SK-MEL-5 (cell line): ENCODE measurements at regions not wholly inside any gene's neighbourhood (a gene's known extent, or its start where the extent isn't known, plus 50 kb on each side); places are given as distances from the start of the nearest gene placed in this dataset.

Source experiments
- DNase-seq: peaks from one replicate; pipeline ENCODE4 v3.0.0-alpha.2; 2016; ENCODE audit warnings: low read depth, low spot score
- in situ Hi-C: cut with HindIII; loops from 2 replicates; pipeline ENCODE4 v1.10.0; 2016; ENCODE audit warnings: low sequenced_read_pairs, high pct_unique_total_duplicates, low pct_unique_long_range_greater_than_20kb

DNA sequence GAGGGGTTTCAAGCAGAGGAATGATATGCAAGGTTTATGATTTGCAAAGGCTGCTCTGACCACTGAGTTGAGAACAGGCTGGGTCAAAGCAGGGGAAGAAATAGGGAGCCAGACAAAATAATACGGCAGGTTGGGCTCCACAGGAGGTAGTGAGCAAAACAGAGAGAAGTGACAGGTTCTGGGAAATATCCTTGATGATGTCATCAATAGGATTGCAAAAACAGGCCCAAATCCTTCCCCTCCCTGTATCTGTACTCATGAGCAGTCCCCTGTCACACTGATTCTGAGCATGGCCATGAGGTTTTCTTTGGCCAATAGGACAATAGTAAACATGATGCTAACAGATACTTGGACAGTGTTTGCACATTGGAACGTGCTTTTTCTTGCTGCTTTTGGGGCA, 471.8 kb upstream of the BRINP1 start:
- in situ Hi-C loops, result no loop called here
- no peak for DNase-seq

DNA sequence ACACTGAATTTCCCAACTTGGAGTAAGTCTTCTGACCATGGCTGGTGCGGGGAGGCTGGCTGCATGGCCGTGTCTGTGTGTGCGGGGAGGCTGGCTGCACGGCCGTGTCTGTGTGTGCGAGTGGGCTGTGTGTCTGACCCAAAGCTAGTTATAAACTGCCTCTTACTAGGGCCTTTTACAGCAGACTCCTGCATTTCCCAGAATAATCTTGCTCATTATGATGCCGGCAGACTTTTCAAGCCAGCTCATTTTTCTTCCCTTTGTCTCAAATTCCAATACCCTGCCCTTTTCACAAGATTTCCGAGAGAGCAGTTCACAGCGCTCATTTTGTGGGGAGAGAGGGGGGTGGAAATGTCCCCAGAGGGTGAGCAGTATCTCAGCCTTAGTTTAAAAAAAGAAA, 470.7 kb upstream of the BRINP1 start:
- DNase-seq, result no peak
- in situ Hi-C loops, result no loop called here

DNA sequence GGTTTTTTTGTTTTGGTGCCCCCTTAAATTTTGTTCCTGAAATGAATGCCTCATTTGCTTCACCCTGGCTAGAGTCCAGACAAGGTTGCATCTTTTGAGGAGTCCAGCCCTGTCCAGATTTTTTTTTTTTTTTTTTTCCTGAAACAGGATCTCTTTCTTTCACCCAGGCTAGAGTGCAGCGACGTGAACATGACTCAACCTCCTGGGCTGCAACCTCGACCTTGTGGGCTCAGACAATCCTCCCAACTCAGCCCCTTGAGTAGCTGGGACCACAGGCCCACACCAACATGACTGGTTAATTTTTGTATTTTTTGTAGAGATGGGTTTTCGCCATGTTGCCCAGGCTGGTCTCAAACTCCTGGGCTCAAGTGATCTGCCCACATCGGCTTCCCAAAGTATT, 469.0 kb upstream of the BRINP1 start:
- DNase-seq, result no peak
- in situ Hi-C loops, result no loop called here

- in situ Hi-C loops, result no loop called here
- no peak for DNase-seq
Observed at GRCh38 chr9:119836036-119836435, 466.8 kb upstream of the BRINP1 start.

DNA sequence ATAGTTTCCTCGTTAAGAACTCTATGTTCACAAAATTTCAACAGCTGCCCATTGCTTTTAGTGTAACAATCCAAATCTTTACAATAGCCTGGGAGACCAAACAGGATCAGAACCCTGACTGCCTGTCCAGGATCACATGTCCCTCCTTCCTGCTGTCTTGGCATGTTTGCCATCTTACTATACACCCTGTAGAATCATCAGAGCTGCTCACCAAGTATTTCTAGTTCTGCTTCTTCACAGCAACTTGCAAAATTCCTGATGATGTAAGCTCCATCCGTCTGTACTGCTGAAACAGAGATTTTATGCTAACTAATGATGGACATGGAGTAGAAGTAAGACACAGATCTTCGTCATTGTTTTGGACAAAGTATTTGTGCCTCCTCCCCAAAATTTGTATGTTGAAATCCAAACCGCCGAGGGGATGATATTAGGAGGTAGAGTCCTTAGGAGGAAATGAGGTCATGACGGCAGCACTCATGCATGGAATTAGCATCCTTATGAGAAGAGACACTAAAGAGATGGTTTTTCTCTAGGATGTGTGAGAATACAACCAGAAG, 464.9 kb upstream of the BRINP1 start:
- no peak for DNase-seq

DNA sequence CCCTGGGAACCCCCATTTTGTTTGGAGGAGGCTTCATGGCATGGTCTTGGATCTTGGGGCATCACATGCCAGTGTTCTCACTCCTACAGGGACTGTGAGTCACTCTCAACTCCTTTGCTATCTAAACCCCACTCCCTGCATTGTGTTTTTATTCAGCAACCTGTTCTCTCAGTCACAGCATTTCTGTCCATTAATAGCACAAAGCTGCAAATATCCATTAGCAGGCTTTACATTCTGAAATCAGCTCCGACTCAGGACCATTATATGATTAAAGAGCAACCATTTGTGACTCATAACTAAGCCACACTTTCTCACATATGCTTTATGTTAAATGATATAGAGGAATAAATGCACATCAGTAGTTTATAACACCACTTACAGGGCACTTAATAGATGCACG, 462.1 kb upstream of the BRINP1 start:
- in situ Hi-C loops, result no loop called here
- DNase-seq, result no peak

More for the DNA sequence above, 464.9 kb upstream of the BRINP1 start:
- in situ Hi-C loops, result no loop called here

DNA sequence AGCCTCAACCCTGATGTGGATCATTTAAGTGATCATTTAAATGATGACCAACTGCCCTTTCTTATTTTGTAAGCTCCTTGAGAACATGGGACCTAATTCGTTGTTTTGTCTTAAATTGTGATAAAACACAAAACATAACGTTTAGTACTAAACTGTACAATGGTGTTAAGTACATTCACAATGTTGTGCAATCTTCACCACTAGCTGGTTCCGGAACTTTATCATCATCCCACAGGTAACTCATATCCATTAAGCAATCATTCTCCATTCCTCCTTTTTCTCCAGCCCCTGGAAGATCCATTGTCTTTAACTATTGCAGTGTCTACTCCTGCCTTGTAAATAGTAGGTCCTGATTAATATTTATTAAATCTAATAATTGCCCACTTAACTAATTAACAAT, 460.5 kb upstream of the BRINP1 start:
- no peak for DNase-seq
- in situ Hi-C loops, result no loop called here

- in situ Hi-C loops, result no loop called here
- no peak for DNase-seq
Observed at GRCh38 chr9:119829186-119829585, 460.0 kb upstream of the BRINP1 start.

DNA sequence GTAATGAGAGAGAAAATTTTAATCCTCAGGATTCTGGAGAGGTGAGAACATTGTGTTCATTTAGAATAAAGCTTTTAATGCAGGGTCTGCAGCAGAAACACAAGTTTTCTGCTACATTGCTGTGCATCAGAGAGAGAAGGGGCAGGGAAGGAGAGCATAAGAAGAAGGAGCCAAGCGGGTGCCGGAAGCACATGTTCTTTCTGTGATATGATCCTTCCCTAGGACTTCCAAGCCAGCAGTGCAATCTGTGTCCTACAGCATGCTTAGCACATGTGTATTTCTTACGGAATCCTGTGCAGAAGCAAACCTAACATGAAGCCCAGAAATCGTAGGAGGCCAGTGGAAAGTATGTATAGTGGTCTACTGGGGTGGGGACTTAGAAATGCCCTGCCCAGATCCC, 458.3 kb upstream of the BRINP1 start:
- in situ Hi-C loops, result no loop called here
- no peak for DNase-seq

DNA sequence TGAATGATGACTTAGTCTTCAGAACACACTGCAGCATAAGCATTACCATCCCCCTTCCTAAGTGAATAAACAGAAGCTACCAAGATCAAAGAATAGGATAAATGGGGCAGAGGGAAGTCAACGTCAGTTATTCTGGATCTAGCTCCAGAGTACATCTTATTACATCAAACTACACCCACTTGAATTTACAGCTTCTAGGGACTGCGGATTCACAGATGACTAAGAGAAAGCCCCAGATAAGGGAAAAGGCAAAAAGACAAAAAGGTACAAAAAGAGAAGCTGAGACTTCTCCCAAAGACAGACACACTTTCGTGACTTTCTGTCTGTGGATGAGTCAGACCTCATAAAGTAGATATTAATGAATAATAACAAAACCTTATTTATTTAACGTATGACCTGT, 457.9 kb upstream of the BRINP1 start:
- no peak for DNase-seq
- in situ Hi-C loops, result no loop called here

- DNase-seq, result no peak
- in situ Hi-C loops, result no loop called here
Observed at GRCh38 chr9:119818726-119819435, 449.6 kb upstream of the BRINP1 start.

- no peak for DNase-seq
- in situ Hi-C loops, result no loop called here
Observed at GRCh38 chr9:119810645-119811429, 441.6 kb upstream of the BRINP1 start.

DNA sequence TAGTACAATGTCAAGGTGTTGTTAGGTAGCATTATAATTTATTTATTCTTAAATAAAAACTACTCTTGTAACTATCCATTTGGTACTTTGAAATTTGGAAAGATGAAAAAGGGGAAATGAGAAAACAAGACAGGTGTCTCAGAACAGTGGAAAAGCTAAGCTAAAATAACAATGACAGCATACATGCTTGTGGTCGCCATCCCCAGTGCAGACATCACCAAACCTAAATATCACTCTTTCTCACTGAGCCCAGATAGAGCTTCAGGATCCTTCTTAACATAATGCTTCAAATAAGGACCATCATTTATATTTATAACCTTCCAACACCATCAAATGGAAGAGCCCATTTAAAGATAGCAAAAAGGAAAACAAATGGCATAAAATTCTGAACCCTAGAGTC, 434.4 kb upstream of the BRINP1 start:
- in situ Hi-C loops, result no loop called here
- DNase-seq, result no peak

DNA sequence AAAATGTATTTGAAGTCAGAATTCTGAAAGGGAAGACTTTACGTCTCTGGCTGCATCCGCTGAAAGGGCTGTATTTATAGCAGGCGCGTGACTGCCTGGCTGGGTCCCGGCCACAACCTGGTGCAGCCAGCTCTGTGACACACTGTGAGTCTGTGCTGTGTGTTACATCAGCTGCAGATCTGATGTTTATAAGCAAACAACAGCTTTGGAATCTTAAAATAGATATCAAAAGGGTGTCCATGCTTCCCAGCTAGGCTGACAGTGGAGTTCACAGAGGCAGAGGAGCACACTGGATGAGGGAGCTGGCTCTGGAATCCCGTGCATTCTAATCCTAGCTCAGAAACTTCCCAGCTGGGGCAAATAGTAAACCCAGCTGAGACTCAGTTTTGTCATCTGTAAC, 433.4 kb upstream of the BRINP1 start:
- in situ Hi-C loops, result no loop called here
- peak; percentile 57 for DNase-seq

- in situ Hi-C loops, result no loop called here
- DNase-seq, result no peak
Observed at GRCh38 chr9:119802133-119802532, 432.9 kb upstream of the BRINP1 start.

DNA sequence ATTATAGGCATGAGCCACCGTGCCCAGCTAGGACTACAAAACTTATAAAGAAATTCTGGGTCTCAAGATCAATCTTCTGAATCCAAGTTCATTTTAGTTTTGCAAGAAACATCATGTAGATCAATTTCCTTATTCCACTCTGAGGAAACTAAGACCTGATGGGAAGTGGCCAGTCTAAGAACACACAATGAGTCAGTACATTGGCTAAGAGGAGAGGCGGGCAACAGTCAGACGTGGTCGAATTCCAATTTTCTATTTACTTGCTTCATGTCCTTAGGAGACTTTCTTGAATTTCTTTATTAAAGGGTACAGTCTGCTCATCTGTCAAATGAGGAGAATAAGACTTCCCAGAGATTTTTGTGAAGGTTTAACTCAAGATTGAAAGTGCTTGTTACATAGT, 432.1 kb upstream of the BRINP1 start:
- in situ Hi-C loops, result no loop called here
- DNase-seq, result no peak

DNA sequence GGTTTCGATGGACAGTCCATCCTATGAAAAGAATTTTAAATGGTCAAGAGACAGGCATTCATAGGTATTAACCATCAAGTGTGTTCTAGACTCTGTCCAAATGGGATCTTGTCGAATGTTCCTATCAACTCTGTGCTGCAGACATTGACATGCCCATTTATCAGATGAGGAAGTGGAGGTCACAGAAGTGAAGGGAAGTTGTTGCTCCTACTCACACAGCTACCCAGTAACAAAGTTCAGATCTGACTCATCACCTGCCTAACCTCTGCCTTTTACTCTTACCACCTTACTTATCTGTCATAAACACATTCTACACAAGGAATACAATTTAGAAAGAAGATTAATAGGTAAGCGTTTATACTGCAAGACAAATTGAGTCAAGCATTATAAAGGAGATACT, 426.2 kb upstream of the BRINP1 start:
- in situ Hi-C loops, result no loop called here

DNA sequence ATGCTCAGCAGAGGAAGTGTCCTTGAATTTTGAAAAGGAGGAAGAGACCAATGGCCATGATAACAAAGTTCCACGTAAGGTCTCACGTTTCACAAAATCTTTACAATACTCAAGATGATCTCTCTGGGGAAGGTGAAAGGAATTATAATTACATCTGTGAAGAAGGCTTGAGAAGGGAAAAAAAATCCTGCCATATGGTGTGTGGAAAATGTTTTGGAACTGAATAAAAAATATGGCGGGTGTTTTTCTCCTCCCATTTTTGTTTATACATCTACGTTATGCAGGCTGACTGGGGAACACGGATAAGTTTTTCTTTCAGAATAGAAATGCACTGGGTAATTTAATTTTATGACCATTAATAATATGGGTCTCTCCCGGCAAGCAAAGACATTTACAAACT, 425.6 kb upstream of the BRINP1 start:
- no peak for DNase-seq
- in situ Hi-C loops, result no loop called here

More for the DNA sequence above, 426.2 kb upstream of the BRINP1 start:
- no peak for DNase-seq

- DNase-seq, result no peak
- in situ Hi-C loops, result no loop called here
Observed at GRCh38 chr9:119793218-119793617, 424.0 kb upstream of the BRINP1 start.
